Upper lobe of left lung (tissue), 6 donors: ENCODE measurements at regions not wholly inside any gene's neighbourhood (a gene's known extent, or its start where the extent isn't known, plus 50 kb on each side); places are given as distances from the start of the nearest gene placed in this dataset.

Source experiments
- ATAC-seq, 2 donors: fragments of 200-7000 bp; cut with Tn5 transposase; one replicate each; pipeline ENCODE4 v1.9.1; 2022; ENCODE audit warnings: mild to moderate bottlenecking in 2 of 2, moderate library complexity in 2 of 2; ENCODE audit not compliant: low FRiP score in 2 of 2
- DNase-seq, 2 donors: peaks; one replicate each; pipeline ENCODE4 v3.0.0-alpha.2; 2019 to 2020
- H3K27ac ChIP-seq, 4 donors: fragments of 200-600 bp; sonication (generic); one replicate each; pipeline ENCODE4 v1.5.1; 2016 to 2019
- H3K27me3 ChIP-seq, 4 donors: fragments of 200-600 bp; sonication (generic); one replicate each; pipeline ENCODE4 v1.5.1; 2017 to 2019
- H3K36me3 ChIP-seq, 4 donors: fragments of 200-600 bp; sonication (generic); one replicate each; pipeline ENCODE4 v1.5.1; 2016 to 2019
- H3K4me1 ChIP-seq, 4 donors: fragments of 200-600 bp; sonication (generic); one replicate each; pipeline ENCODE4 v1.5.1; 2018 to 2019
- H3K4me3 ChIP-seq, 4 donors: fragments of 200-600 bp; sonication (generic); one replicate each; pipeline ENCODE4 v1.5.1; 2017 to 2019; ENCODE audit warnings: mild to moderate bottlenecking in 2 of 4, moderate library complexity in 1 of 4
- H3K9me3 ChIP-seq, 4 donors: fragments of 200-600 bp; sonication (generic); one replicate each; pipeline ENCODE4 v1.5.1; 2018 to 2019
- CTCF ChIP-seq, 6 experiments: fragments of 450-650 bp in 4 of 6; fragments of 200-600 bp in 2 of 6; sonication (generic) in 2 of 6; IDR thresholded peaks; one replicate each; pipeline ENCODE4 v1.5.1; 2016 to 2019; ENCODE audit warnings: antibody characterized with exemption in 6 of 6
- EP300 ChIP-seq, 4 donors: sonication (generic); formaldehyde crosslinking; IDR thresholded peaks; one replicate each; pipeline ENCODE4 v1.5.1; 2017; ENCODE audit warnings: antibody characterized with exemption in 4 of 4, control low read depth in 2 of 4
- POLR2A ChIP-seq, 4 donors: fragments of 450-650 bp; IDR thresholded peaks; one replicate each; pipeline ENCODE4 v1.5.1; 2016 to 2017; ENCODE audit warnings: antibody characterized with exemption in 4 of 4, mild to moderate bottlenecking in 2 of 4
- POLR2AphosphoS5 ChIP-seq, 2 donors: sonication (generic); formaldehyde crosslinking; IDR thresholded peaks; one replicate each; pipeline ENCODE4 v1.5.1; 2017; ENCODE audit warnings: antibody characterized with exemption in 2 of 2
- WGBS, 2 donors: methylation state at CpG; one replicate each; pipeline ENCODE4 v1.1.5; 2017 to 2018; 5-methylcytosine and 5-hydroxymethylcytosine counted together
- donor health status: DM: no; HTN: no; CAD: no; lungs with moderate emphysema.
- donor health status: DM: no; HTN: yes; CAD: no; lungs with severe emphysema.

GRCh38 chr2:118437501-118437900, 349.2 kb downstream of the INSIG2 start:
- no peaks in the 10 kb centered on the region for H3K9me3 ChIP-seq
- no peak overlapping the region for H3K4me3 ChIP-seq
- no peaks in the 10 kb centered on the region for H3K4me1 ChIP-seq
- 38 to 76% methylated on average over 1 of the region's 1 CpG for WGBS, 2 donors
- DNase-seq (no peak), ATAC-seq (no peak)
- no peak for TF ChIP-seq CTCF (IDR thresholded peaks at IDR 0.05)
- no peak for TF ChIP-seq POLR2A (IDR thresholded peaks at IDR 0.05)
- no peak for TF ChIP-seq POLR2AphosphoS5 (IDR thresholded peaks at IDR 0.05)
- no peak for TF ChIP-seq EP300 (IDR thresholded peaks at IDR 0.05)
- no peak overlapping the region for H3K27ac ChIP-seq
- H3K27me3 ChIP-seq = no peaks in the 10 kb centered on the region
- no peaks in the 10 kb centered on the region for H3K36me3 ChIP-seq

GRCh38 chr2:118431997-118432396, 343.7 kb downstream of the INSIG2 start:
- TF ChIP-seq CTCF (IDR thresholded peaks at IDR 0.05) (no peak), EP300 (IDR thresholded peaks at IDR 0.05) (no peak), POLR2A (IDR thresholded peaks at IDR 0.05) (no peak), POLR2AphosphoS5 (IDR thresholded peaks at IDR 0.05) (no peak)
- no peaks in the 10 kb centered on the region for H3K27me3 ChIP-seq
- no peaks in the 10 kb centered on the region for H3K36me3 ChIP-seq
- no peak overlapping the region for H3K27ac ChIP-seq
- ATAC-seq = no peak
- H3K4me3 ChIP-seq = no peak overlapping the region
- DNase-seq = no peak
- H3K4me1 ChIP-seq = no peaks in the 10 kb centered on the region
- no peaks in the 10 kb centered on the region for H3K9me3 ChIP-seq
- WGBS, 2 donors = 82 to 86% methylated on average over 4 of the region's 4 CpGs

GRCh38 chr2:118431586-118431985, 343.3 kb downstream of the INSIG2 start:
- Histone ChIP-seq H3K4me1 (no peaks in the 10 kb centered on the region), H3K9me3 (no peaks in the 10 kb centered on the region), H3K27me3 (no peaks in the 10 kb centered on the region), H3K36me3 (no peaks in the 10 kb centered on the region), H3K4me3 (no peak overlapping the region), H3K27ac (no peak overlapping the region)
- 85 to 87% methylated on average over 6 of the region's 6 CpGs for WGBS, 2 donors
- TF ChIP-seq CTCF (IDR thresholded peaks at IDR 0.05) (no peak), POLR2AphosphoS5 (IDR thresholded peaks at IDR 0.05) (no peak), POLR2A (IDR thresholded peaks at IDR 0.05) (no peak), EP300 (IDR thresholded peaks at IDR 0.05) (no peak)
- DNase-seq (no peak), ATAC-seq (no peak)

GRCh38 chr2:118431165-118431517, 342.9 kb downstream of the INSIG2 start:
- DNase-seq (no peak), ATAC-seq (no peak)
- Histone ChIP-seq H3K9me3 (no peaks in the 10 kb centered on the region), H3K4me1 (no peaks in the 10 kb centered on the region), H3K4me3 (no peak overlapping the region), H3K27me3 (no peaks in the 10 kb centered on the region), H3K27ac (no peak overlapping the region), H3K36me3 (no peaks in the 10 kb centered on the region)
- no peak for TF ChIP-seq POLR2AphosphoS5 (IDR thresholded peaks at IDR 0.05)
- TF ChIP-seq CTCF (IDR thresholded peaks at IDR 0.05) = no peak
- TF ChIP-seq POLR2A (IDR thresholded peaks at IDR 0.05) = no peak
- TF ChIP-seq EP300 (IDR thresholded peaks at IDR 0.05) = no peak
- WGBS, 2 donors = 75 to 78% methylated on average over 3 of the region's 3 CpGs

GRCh38 chr2:118430510-118431164, 342.4 kb downstream of the INSIG2 start:
- WGBS, 2 donors = 54 to 57% methylated on average over 4 of the region's 4 CpGs
- TF ChIP-seq CTCF (IDR thresholded peaks at IDR 0.05) (no peak), POLR2A (IDR thresholded peaks at IDR 0.05) (no peak), POLR2AphosphoS5 (IDR thresholded peaks at IDR 0.05) (no peak), EP300 (IDR thresholded peaks at IDR 0.05) (no peak)
- ATAC-seq = peak in 1 of 2 donors; percentile 36

More at GRCh38 chr2:118430510-118431164, 342.4 kb downstream of the INSIG2 start:
- Histone ChIP-seq H3K27me3 (no peaks in the 10 kb centered on the region), H3K27ac (no peak overlapping the region), H3K4me1 (no peaks in the 10 kb centered on the region), H3K9me3 (no peaks in the 10 kb centered on the region), H3K36me3 (no peaks in the 10 kb centered on the region), H3K4me3 (no peak overlapping the region)
- DNase-seq = no peak
